ENCODE measurements at regions not wholly inside any gene's neighbourhood (a gene's known extent, or its start where the extent isn't known, plus 50 kb on each side); places are given as distances from the start of the nearest gene placed in this dataset.
"Not testable (repeated sequence)": the region's sequence is repeated elsewhere in the genome, so short reads cannot be mapped to it uniquely, and the experiment has no call there.

DNA sequence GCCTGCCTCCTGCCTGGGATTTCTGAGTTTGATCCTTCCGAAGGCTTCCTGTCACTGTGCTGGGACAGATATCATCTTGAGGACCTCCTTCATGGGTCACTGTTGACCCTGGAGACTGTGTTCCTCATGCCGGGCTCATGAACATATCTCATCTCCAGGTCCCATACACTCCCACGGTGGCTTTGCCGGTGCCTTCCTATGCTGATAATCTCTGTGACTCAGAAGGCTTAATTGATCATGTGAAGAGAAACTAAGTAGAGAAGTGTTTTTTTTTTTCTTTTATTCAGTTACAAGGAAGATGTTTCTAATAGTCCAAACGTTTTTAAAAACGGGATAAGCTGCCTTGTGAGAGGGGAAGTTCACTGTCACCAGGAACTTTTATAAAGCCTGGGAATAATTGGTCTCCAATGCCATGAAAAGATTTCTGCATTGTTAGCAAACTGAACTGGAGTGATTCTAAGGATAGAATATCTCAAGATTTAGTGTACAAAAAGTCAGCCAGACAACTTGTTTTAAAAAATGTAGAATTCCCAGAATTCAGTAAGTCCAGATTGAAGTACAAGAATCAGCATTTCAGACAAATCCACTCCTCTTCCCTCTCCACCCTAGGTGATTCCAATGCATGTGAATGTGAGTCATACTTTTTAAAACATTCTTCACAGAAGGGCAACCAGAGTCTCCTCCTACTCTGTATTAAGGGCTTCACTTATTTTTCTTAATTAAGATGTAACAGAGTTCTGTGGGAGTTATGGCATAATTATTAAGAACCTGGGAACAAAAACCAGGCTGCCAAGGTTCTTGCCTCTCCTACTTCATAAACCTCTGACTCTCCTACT lies 139.8 kb upstream of the LGR5 start:
- DNase-seq: no peak

DNA sequence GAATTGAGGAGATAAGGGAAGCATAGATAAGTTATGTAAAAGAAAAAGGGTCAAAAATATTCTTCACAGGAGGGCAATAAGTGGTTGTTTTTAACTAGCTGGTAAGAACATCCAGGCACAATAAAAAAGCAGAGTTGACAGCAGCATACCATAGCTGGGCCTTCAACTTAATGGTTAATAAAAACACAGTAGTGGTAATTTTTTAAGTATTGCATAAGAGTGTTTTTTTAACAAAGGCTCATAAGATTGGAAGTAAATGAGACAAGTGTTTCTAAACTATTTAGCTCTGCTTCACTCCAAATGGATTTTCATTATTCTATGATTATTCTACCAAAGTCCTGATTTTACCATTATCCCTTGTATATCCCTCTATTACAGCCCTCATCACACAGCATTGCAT lies 140.1 kb upstream of the TSPAN8 start:
- no peak for DNase-seq

DNA sequence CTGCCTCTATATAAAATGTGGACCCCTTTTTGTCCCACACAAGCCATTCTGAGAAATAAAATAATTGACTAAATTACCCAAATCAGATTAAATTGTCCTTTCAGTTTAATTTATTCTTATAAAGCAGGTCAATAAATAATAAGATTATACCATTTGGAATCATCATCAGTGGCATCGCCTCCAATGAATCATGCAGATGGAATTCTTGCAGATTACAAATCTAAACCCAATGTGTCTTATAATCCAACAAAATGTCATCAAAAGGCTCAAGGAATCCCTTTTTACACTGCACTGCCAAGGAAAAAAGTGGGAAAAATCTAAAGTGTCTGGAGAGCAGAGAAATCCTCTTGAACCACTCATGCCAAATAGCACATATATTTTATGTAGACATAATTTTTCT lies 138.2 kb upstream of the TSPAN8 start:
- no peak for DNase-seq

DNA sequence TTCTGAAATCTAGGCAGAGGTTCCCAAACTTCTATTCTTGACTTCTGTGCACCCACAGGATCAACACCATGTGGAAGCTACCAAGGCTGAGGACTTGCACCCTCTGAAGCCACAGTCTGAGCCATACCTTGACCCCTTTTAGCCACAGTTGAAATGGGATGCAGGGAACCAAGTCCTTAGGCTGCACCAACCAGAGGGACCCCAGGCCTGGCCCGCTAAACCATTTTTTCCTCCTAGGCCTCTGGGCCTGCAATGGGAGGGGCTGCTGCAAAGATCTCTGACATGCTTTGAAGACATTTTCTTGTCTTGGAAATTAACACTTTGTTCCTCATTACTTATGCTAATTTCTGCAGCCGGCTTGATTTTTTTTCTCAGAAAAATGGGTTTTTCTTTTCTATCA lies 133.9 kb upstream of the TSPAN8 start:
- DNase-seq: no peak

DNA sequence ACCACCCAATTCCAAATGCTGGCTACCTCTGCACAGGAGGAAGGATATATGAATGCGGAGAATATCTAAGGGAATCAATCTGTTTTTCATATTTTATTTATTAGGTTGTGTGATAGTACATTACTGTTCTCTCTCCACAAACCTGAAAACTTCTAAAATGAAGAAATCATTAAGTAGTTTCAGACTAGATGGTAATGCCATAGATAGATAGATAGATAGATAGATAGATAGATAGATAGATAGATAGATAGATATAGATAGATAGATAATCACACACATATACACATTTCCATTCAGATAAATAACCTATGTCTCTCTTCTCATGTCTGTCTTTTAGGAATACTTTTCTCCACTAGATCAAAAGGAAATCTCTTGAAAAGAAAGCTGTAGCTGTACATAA lies 126.1 kb upstream of the TSPAN8 start:
- no peak for DNase-seq

DNA sequence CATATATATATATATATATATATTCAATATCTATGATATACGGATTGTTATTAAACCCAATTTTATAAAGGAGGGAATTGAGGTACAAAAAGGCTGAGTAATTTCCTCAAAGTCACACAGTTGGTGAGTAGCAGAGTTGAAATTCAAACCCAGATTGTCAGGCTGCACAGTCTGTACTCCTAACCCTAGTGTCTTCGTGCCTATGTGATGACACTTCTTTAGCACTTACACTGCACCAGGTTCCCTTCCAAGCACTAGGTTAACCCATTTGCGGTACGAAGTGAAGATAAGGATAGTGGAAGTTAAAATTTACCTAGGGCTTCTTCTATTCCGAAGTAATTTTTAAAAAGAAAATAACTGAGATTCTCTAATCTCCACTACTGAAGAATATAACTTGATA lies 125.1 kb upstream of the TSPAN8 start:
- DNase-seq: no peak

DNA sequence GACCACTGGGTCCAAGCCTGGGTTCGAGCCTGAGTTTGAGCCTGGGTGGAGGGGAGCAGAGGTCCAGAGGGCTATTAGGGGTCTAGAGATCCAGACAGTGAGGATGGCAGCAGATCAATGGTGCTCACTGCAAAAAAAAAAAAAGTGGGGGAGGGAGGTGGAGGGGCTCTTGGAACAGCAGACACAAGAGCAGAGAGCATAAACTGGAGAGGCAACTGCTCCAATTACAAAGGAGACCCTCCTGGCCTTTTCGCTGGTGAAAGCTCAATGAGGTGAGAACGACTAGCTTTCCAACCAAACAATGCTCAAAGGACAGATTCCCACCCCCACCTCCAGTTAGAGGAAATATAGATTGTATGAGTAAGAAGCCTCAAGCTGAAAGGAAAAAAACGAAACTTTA lies 124.2 kb upstream of the TSPAN8 start:
- no peak for DNase-seq

DNA sequence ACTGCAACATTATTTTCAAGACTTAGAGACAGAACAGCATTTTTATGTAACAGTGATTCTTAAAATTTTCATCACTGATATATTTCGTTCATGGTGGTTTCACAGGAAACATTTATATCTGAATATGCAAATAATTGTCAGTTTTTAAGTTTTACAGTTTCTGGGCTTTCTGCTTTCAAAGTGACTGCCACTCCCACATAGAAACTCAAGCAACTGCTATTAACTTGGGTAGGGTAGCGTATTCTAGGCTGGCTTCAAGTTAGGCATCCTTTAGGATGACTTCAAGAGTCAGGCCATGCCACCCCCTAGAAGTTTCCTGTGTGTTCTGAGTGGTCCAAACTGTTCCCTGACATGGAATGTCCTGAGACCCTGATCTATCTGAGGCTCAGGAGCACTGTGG lies 123.6 kb upstream of the TSPAN8 start:
- no peak for DNase-seq

DNA sequence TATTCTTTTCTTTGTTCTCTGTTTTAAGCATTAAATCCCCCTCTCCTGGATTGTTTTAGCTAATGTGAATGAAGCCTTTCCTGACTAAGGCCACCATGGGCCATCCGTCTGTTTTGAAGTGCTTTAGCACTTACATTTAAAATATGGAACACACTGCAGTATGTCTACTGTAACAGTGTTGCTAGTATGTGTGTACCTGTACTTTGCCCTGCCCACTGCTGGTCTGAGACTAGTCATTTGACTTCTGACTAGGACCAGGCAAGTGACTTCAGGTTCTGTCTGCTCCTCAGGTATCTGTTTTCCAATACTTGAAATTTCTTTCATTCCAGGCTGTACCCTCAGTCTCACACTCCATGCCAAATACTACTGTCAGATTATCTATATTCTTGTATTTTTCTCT lies 120.1 kb upstream of the TSPAN8 start:
- no peak for DNase-seq

DNA sequence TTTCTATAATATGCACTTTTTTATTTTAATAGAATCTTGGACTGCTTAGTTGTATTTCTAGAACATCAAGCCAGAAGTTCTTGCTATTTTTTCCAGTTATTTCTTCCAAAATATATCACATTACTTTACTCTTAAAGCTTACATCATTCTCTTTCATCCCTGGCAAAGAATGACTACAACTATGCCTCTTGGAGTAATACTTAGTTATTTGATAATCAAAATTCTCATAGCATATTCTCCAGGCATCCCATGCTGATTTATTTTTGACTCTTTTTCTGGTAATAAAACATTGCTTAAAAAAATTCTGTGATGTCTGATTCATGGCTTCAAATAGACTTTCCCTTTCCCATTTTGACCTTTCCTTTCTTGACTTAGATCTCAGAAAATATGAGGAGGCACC lies 118.7 kb upstream of the TSPAN8 start:
- no peak for DNase-seq

DNA sequence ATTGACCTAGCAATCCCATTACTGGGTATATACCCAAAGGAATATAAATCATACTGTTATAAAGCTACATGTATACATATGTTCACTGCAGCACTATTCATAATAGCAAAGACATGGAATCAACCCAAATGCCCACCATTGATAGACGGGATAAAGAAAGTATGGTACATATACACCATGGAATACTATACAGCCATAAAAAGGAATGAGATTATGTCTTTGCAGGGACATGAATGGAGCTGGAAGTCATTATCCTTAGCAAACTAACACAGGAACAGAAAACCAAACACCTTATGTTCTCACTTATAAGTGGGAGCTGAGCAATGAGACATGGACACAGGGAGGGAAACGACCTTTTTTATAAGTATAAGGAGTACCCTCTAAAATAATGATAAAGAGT lies 113.0 kb upstream of the TSPAN8 start:
- DNase-seq: not testable (repeated sequence)

DNA sequence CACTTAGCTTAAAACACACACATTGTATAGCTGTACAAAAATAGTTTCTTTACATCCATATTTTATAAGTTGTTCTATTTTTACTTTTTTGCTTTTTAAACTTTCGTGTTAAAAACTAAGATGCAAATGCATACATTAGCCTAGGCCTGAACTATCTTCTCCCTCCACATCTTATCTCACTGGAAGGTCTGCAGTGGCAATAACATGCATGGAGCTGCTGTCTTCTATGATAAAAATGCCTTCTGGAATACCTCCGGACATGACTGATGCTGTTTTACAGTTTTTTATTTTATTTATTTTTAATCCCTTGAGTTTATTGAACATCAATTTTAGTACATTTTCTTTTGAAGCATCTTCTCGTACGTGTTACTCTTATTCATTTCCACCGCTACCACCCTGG lies 112.3 kb upstream of the TSPAN8 start:
- no peak for DNase-seq

DNA sequence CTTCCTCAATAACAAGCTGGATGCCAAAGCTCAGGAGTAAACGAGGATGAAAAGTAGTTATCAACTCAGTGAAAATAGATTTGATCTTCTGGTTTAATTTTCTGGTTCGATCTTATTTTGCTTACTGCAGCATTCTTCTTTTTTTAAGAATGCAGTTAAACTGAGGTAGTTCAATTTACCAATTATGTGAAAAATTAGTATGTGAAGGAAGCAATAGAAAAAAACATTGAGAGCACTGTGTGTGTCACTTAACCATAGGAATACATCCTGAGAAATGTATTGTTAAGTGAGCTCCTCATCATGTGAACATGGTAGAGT lies 111.4 kb upstream of the TSPAN8 start:
- DNase-seq: no peak

DNA sequence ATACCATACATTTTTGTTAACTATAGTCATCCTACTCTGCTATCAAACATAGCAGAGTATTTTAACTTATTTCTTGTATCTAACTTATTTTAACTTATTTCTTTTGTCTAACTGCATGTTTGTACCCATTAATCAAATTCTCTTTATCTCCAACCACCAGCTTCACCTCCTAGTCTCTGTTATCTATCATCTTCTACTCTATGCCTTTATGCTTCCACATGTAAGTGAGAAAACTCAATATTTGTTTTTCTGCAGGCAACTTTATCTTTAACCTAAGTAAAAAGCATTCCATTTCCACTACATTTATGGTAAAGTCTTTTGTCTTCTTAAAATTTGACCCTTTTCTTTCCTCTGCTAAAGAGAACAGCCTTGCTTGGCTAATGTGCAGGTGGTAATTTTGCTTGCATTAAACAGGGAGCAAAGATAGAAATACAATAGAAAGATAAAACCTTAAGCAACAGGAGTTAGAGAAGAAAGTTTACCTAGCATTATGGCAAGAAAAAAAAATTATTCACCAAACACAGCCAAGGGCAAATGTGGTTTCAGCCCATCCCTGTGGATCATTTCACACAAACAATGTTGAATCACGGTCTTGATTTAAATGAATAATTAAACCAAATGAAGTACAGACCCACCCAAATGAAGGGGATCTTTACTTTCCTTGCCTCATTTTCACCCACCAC lies 110.9 kb upstream of the TSPAN8 start:
- DNase-seq: no peak

DNA sequence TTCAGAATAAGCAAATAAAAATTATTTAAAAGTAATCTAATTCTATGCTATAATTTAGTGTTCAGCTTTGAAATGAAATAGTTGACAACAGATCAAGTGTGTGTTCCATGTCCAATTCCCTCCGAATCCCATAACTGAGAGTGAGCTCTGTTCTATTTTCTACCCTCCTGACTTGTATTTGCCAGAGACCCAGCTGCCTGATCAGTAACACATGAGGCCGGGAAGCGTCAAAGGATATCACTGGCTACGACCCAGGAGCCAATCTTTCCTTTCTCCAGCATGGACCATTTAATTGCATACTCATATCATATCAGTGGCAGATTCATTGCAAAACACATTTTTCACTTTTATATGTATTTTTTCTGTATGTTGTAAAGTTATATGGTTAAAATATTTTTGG lies 108.8 kb upstream of the TSPAN8 start:
- DNase-seq: no peak

DNA sequence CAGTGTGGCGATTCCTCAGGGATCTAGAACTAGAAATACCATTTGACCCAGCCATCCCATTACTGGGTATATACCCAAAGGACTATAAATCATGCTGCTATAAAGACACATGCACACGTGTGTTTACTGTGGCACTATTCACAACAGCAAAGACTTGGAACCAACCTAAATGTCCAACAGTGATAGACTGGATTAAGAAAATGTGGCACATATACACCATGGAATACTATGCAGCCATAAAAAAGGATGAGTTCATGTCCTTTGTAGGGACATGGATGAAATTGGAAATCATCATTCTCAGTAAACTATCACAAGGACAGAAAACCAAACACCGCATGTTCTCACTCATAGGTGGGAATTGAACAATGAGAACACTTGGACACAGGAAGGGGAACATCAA lies 107.9 kb upstream of the TSPAN8 start:
- DNase-seq: not testable (repeated sequence)

DNA sequence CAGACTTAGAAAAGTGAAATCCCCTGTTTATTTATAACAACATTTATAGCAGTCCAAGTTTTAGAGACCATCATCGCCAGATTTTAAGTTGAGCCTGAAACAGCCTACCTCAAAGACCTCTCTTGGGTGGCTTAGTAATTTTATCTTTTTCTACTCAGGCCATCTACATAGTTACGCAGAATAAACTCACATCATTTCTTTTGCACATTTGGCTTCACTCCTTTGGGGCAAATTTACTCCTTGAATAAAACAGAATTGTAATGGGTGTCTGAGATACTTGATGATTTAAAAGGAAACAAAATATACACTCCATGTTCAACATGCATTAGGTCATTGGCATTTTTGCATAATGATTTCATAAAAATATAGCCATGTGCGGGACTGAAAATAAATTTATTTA lies 104.7 kb upstream of the TSPAN8 start:
- DNase-seq: no peak

DNA sequence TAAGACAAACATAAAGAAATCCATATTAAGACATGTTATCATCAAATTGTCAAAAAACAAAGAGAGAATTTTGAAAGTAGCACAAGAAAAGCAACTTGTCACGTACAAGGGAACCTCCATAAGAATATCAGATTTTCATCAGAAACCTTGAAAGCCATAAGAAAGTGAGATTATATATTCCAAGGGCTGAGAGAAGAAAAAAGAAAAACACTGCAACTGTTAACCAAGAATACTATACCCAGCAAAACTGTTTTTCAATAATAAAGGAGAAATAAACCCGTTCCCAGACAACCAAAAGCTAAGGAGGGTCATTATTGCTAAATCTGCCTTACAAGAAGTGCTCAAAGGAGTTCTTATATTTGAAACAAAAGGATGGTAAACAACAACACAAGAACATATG lies 94.7 kb upstream of the TSPAN8 start:
- DNase-seq: no peak

DNA sequence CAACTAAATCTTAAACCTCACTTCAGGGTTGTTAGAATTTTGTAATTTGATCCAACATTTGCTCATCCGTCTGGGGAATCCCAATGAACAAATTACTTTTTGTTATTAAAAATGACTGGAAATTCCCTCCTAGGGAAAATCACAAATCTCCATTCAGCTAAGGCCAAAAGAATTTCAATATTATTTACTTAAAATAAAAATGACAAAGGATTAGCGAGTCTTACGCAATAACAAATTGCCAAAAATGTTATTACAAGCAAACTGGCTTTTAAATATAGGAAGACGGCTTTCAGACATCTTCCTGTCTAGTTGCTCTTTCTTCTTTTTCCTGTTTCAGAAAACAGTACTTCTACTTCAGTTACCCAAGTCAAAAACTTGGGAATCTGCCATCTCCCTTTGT lies 92.4 kb upstream of the TSPAN8 start:
- no peak for DNase-seq

DNA sequence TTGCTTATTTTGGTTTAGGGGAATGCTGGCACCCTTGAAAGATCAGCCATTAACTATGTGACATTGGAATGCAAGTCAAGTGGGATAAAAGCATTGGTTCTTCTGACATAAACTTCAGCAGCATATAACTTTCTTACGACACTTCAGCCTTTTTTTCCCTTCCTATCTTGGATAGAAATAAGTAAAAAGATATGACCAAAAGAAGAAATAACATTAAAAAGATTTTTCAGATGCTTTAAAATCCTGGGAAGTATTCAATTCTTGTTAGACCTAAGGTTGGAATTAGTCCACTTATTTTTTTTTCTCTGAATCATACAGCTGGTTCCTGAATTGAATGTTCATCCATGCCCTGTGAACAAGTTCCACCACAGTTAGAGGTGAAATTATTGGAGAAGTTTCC lies 85.6 kb upstream of the TSPAN8 start:
- no peak for DNase-seq

DNA sequence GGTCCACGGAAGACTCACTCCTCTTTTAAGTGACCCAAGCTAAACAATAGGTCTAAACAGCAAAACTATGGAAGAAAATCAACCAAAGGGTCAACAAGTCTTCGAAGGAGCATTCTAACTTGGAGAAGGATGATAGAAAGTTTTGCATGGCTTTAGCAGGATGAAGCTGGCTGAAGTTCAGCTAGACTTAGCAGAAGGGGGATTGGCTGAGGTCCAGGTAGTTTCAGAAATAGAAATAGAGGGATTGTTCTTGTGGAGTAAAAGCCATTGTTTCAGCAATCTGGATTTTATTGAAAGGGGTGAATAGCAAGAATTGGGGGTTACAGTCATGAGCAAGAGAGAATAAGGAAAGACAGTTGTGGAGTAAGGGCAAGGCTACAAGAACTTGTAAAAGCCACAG lies 84.7 kb upstream of the TSPAN8 start:
- no peak for DNase-seq

DNA sequence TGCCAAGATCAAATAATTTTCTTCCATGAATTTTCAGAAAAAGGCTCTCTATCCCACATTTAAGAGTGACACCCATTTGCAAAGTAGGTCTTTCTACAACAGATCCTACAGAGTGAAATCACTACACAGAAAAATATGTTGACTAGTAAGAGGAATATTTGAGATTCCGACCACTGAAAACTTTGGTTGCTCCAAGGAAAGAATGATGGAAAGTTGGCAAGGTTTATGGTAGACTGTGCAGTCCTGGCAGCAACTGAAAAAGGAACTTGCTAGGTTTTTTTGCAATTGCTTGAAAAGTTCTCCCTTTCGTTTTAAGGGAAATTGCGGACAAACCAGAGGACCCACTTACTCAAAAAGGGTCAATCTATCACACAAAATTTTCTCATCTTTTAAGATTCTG lies 83.1 kb upstream of the TSPAN8 start:
- no peak for DNase-seq

DNA sequence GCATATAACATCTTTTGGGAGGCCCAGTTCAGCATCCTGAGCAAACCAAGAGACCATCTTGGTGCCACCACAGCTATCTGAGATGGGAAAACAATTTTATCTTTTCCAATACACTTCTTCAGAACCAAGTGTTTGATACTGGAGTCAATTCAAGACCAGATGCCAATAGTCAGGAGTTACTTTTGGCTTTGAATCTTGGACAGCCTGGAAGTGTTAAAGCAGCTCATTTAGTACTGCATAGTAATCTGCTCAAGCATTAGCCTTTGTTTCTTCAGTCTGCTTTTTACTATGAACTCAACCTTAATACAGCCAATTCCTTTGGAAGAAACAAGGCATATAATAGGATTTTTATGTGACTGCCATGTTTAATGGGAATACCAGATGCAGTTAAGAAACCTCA lies 81.9 kb upstream of the TSPAN8 start:
- DNase-seq: no peak

DNA sequence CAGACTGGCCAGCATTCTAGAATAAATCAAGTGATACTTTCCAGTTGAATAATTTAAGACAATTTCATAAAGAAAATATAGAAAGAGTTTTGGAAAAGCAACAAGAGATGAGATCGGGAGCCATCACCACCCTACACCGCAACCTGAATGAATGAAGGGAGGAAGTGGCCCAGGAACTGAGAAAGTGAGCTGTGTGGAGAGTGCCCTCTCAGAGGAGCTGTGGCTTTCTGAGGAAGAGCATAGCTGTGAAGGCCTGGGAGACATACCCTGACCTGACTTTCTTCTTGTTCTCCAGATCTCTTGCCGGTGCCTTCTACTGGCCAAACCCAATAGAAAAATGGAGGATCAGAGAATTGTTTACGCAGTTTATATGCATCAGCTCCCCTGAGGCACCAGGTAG lies 79.3 kb upstream of the TSPAN8 start:
- no peak for DNase-seq

DNA sequence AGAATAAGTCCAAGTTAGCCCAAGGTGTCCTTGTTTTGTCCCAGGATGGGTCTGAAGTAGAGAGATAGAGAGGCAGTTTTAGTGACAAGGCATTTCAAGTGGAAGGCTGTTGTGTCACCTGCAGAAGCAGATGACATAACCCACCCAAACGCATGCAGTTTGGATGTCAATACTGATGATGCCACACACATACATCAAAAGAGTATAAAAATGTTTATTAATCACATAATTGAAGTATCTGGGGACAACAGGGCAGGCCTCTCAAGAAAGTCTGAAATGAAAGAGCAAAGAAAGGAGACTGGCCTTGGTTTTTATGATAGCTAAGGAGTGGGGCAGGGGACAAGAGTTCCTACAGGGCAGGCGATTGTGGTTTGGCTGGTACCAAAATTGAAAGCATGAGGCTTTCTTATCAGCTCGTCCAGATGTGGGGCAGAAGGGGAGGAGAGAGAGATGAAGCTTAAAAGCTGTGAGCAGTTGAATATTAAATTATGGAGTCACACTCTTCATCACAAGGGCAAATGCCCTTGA lies 78.4 kb upstream of the TSPAN8 start:
- DNase-seq: no peak
